ENCODE measurements at regions not wholly inside any gene's neighbourhood (a gene's known extent, or its start where the extent isn't known, plus 50 kb on each side); places are given as distances from the start of the nearest gene placed in this dataset.

- Mint-ChIP-seq H3K27me3 (ENCODE audit: low read depth) (peaks cover 2% of the 10 kb centered on the region), H3K4me1 (ENCODE audit: low read depth) (no peaks in the 10 kb centered on the region), H3K27ac (no peak overlapping the region), H3K9me3 (peaks cover 8% of the 10 kb centered on the region), H3K36me3 (ENCODE audit: low read depth) (no peaks in the 10 kb centered on the region), H3K4me3 (ENCODE audit: low read depth) (no peak overlapping the region)
- no peak for DNase-seq (ENCODE audit: low spot score)
- intact Hi-C loops (cut with micrococcal nuclease) = no loop called here
These were observed 144.6 kb downstream of the ELOVL4 start for GRCh38 chr6:79802657-79803300.

DNA sequence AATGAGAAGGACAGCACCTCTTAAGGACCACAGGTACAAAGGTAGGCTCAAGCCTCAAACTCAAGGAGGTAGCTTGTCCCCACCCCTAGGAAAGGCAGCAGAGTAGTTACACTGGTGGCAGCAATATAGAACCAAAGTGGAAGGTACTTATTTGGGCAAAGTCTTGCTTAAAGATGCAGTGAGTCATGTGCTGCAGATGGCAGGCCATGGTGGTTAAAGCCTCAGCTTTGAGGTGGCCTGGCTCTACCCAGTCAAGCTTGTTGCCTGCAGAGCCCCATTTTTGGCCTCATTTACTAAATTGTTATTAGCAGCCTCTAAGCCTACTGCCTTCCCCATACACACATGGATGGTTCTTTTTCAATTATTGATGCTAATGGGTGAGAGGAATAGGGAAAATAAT lies 146.0 kb downstream of the ELOVL4 start:
- Mint-ChIP-seq H3K27me3 (ENCODE audit: low read depth) (peaks cover 2% of the 10 kb centered on the region), H3K36me3 (ENCODE audit: low read depth) (no peaks in the 10 kb centered on the region), H3K4me3 (ENCODE audit: low read depth) (no peak overlapping the region), H3K9me3 (peaks cover 4% of the 10 kb centered on the region), H3K27ac (no peak overlapping the region), H3K4me1 (ENCODE audit: low read depth) (no peaks in the 10 kb centered on the region)
- intact Hi-C loops (cut with micrococcal nuclease) = no loop called here
- no peak for DNase-seq (ENCODE audit: low spot score)

GRCh38 chr6:79798841-79799240 lies 148.5 kb downstream of the ELOVL4 start:
- Mint-ChIP-seq H3K4me1 (ENCODE audit: low read depth) (no peaks in the 10 kb centered on the region), H3K27me3 (ENCODE audit: low read depth) (peaks cover 2% of the 10 kb centered on the region), H3K36me3 (ENCODE audit: low read depth) (no peaks in the 10 kb centered on the region), H3K4me3 (ENCODE audit: low read depth) (no peak overlapping the region), H3K27ac (no peak overlapping the region), H3K9me3 (no peaks in the 10 kb centered on the region)
- intact Hi-C loops (cut with micrococcal nuclease) = no loop called here
- DNase-seq (ENCODE audit: low spot score) = no peak

GRCh38 chr6:79797912-79798311 lies 149.4 kb downstream of the ELOVL4 start:
- no peaks in the 10 kb centered on the region for H3K9me3 Mint-ChIP-seq
- H3K36me3 Mint-ChIP-seq (ENCODE audit: low read depth) = no peaks in the 10 kb centered on the region
- peaks cover 2% of the 10 kb centered on the region for H3K27me3 Mint-ChIP-seq (ENCODE audit: low read depth)
- no peak overlapping the region for H3K27ac Mint-ChIP-seq
- no peak for DNase-seq (ENCODE audit: low spot score)
- no peak overlapping the region for H3K4me3 Mint-ChIP-seq (ENCODE audit: low read depth)
- intact Hi-C loops (cut with micrococcal nuclease) = no loop called here
- no peaks in the 10 kb centered on the region for H3K4me1 Mint-ChIP-seq (ENCODE audit: low read depth)

- Mint-ChIP-seq H3K27me3 (ENCODE audit: low read depth) (peaks cover 2% of the 10 kb centered on the region), H3K4me3 (ENCODE audit: low read depth) (no peak overlapping the region), H3K27ac (no peak overlapping the region), H3K4me1 (ENCODE audit: low read depth) (no peaks in the 10 kb centered on the region), H3K36me3 (ENCODE audit: low read depth) (no peaks in the 10 kb centered on the region), H3K9me3 (no peaks in the 10 kb centered on the region)
- intact Hi-C loops (cut with micrococcal nuclease) = no loop called here
- no peak for DNase-seq (ENCODE audit: low spot score)
These were observed 150.1 kb downstream of the ELOVL4 start for GRCh38 chr6:79797163-79797764.

- Mint-ChIP-seq H3K4me1 (ENCODE audit: low read depth) (no peaks in the 10 kb centered on the region), H3K36me3 (ENCODE audit: low read depth) (no peaks in the 10 kb centered on the region), H3K9me3 (no peaks in the 10 kb centered on the region), H3K27ac (no peak overlapping the region), H3K27me3 (ENCODE audit: low read depth) (no peaks in the 10 kb centered on the region), H3K4me3 (ENCODE audit: low read depth) (no peak overlapping the region)
- no peak for DNase-seq (ENCODE audit: low spot score)
- intact Hi-C loops (cut with micrococcal nuclease) = no loop called here
These were observed 151.2 kb downstream of the ELOVL4 start for GRCh38 chr6:79796197-79796596.

DNA sequence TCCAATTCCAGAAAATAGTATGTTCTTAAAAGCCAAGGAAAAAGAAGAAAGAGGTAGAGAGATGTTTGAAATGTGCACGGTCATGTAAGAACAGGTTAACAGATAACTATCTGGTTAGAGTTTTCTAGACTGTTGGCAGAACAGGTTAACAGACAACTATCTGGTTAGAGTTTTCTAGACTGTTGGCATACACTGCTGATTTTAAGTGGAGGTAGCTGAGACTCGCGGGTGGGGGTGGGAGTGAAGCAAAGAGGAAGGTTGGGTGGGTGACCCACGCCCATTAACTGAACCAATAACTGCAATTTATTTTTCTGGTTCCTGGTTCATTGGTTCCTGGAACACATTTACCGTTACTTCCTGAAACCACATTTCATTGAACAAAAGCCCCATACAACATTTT lies 157.5 kb downstream of the ELOVL4 start:
- no peaks in the 10 kb centered on the region for H3K9me3 Mint-ChIP-seq
- no peak overlapping the region for H3K4me3 Mint-ChIP-seq (ENCODE audit: low read depth)
- no peaks in the 10 kb centered on the region for H3K4me1 Mint-ChIP-seq (ENCODE audit: low read depth)
- DNase-seq (ENCODE audit: low spot score) = no peak
- intact Hi-C loops (cut with micrococcal nuclease) = no loop called here
- no peaks in the 10 kb centered on the region for H3K36me3 Mint-ChIP-seq (ENCODE audit: low read depth)
- no peak overlapping the region for H3K27ac Mint-ChIP-seq
- H3K27me3 Mint-ChIP-seq (ENCODE audit: low read depth) = peaks cover 8% of the 10 kb centered on the region

GRCh38 chr6:79788756-79789155 lies 157.6 kb downstream of the SH3BGRL2 start:
- H3K4me3 Mint-ChIP-seq (ENCODE audit: low read depth) = no peak overlapping the region
- DNase-seq (ENCODE audit: low spot score) = no peak
- no peaks in the 10 kb centered on the region for H3K36me3 Mint-ChIP-seq (ENCODE audit: low read depth)
- peaks cover 13% of the 10 kb centered on the region for H3K27me3 Mint-ChIP-seq (ENCODE audit: low read depth)
- intact Hi-C loops (cut with micrococcal nuclease) = no loop called here
- H3K4me1 Mint-ChIP-seq (ENCODE audit: low read depth) = no peaks in the 10 kb centered on the region
- no peak overlapping the region for H3K27ac Mint-ChIP-seq
- no peaks in the 10 kb centered on the region for H3K9me3 Mint-ChIP-seq

GRCh38 chr6:79787626-79788025 lies 156.5 kb downstream of the SH3BGRL2 start:
- H3K27ac Mint-ChIP-seq = no peak overlapping the region
- intact Hi-C loops (cut with micrococcal nuclease) = no loop called here
- DNase-seq (ENCODE audit: low spot score) = no peak
- no peak overlapping the region for H3K4me3 Mint-ChIP-seq (ENCODE audit: low read depth)
- no peaks in the 10 kb centered on the region for H3K9me3 Mint-ChIP-seq
- H3K36me3 Mint-ChIP-seq (ENCODE audit: low read depth) = no peaks in the 10 kb centered on the region
- H3K27me3 Mint-ChIP-seq (ENCODE audit: low read depth) = peaks cover 14% of the 10 kb centered on the region
- H3K4me1 Mint-ChIP-seq (ENCODE audit: low read depth) = no peaks in the 10 kb centered on the region

DNA sequence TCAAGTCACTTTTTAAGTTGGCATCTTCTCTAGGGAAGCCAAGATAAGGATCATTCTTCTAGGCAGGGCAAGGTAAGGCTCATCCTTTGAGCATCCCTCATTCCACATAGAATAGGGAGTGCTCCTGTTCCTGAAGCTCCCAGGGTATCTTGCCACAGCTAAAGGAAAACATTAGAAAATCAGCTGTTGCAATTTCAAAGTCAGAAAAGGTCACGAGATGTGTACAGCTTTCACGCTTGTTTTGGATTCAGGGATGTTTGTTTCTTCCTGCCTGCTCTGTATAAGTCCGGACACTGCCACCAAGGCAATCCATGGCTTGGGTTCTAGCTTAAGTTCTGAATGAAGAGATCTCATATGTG lies 153.2 kb downstream of the SH3BGRL2 start:
- DNase-seq (ENCODE audit: low spot score) = no peak
- no peak overlapping the region for H3K4me3 Mint-ChIP-seq (ENCODE audit: low read depth)
- H3K27ac Mint-ChIP-seq = no peak overlapping the region
- H3K4me1 Mint-ChIP-seq (ENCODE audit: low read depth) = no peaks in the 10 kb centered on the region
- H3K9me3 Mint-ChIP-seq = no peaks in the 10 kb centered on the region
- intact Hi-C loops (cut with micrococcal nuclease) = no loop called here
- no peaks in the 10 kb centered on the region for H3K36me3 Mint-ChIP-seq (ENCODE audit: low read depth)
- H3K27me3 Mint-ChIP-seq (ENCODE audit: low read depth) = peaks cover 14% of the 10 kb centered on the region

- Mint-ChIP-seq H3K27ac (no peak overlapping the region), H3K4me3 (ENCODE audit: low read depth) (no peak overlapping the region), H3K27me3 (ENCODE audit: low read depth) (peaks cover 14% of the 10 kb centered on the region), H3K36me3 (ENCODE audit: low read depth) (no peaks in the 10 kb centered on the region), H3K9me3 (no peaks in the 10 kb centered on the region), H3K4me1 (ENCODE audit: low read depth) (no peaks in the 10 kb centered on the region)
- no peak for DNase-seq (ENCODE audit: low spot score)
- intact Hi-C loops (cut with micrococcal nuclease) = no loop called here
These were observed 152.7 kb downstream of the SH3BGRL2 start for GRCh38 chr6:79783670-79784394.

GRCh38 chr6:79782792-79783580 lies 151.9 kb downstream of the SH3BGRL2 start:
- Mint-ChIP-seq H3K27ac (no peak overlapping the region), H3K36me3 (ENCODE audit: low read depth) (no peaks in the 10 kb centered on the region), H3K4me1 (ENCODE audit: low read depth) (peaks cover under 1% of the 10 kb centered on the region), H3K9me3 (no peaks in the 10 kb centered on the region), H3K27me3 (ENCODE audit: low read depth) (peaks cover 14% of the 10 kb centered on the region), H3K4me3 (ENCODE audit: low read depth) (no peak overlapping the region)
- intact Hi-C loops (cut with micrococcal nuclease) = no loop called here
- DNase-seq (ENCODE audit: low spot score) = no peak

DNA sequence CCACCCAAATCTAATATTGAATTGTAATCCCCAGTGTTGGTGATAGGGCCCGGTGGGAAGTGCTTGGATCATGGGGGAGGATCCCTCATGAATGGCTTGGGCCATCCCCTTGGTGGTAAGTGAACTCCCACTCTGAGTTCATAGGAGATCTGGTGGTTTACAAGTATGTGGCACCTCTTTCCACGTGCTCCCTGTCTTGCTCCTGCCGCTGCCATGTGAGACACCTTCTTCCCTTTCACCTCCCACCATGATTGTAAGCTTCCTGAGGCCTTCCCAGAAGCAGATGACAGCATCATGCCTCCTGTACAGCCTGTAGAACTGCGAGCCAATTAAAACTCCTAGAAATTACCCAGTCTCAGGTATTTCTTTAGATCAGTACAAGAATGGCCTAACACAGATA lies 150.8 kb downstream of the SH3BGRL2 start:
- no peak for DNase-seq (ENCODE audit: low spot score)
- Mint-ChIP-seq H3K27ac (no peak overlapping the region), H3K9me3 (no peaks in the 10 kb centered on the region), H3K27me3 (ENCODE audit: low read depth) (peaks cover 11% of the 10 kb centered on the region), H3K4me1 (ENCODE audit: low read depth) (peaks cover 7% of the 10 kb centered on the region), H3K4me3 (ENCODE audit: low read depth) (no peak overlapping the region), H3K36me3 (ENCODE audit: low read depth) (no peaks in the 10 kb centered on the region)
- intact Hi-C loops (cut with micrococcal nuclease) = no loop called here

Data from activated T-helper 2 cell treated with anti-CD3 and anti-CD28 coated beads, Interferon-gamma antibody, Interleukin-2, Interleukin-4, amounts not matched to agents 10 μg/mL and 5 μg/mL and 100 μg/mL, durations not matched to agents 14 hours and 24 hours and 36 hours (primary cell).